ENCODE measurements at regions not wholly inside any gene's neighbourhood (a gene's known extent, or its start where the extent isn't known, plus 50 kb on each side); places are given as distances from the start of the nearest gene placed in this dataset.
"Not testable (repeated sequence)": the region's sequence is repeated elsewhere in the genome, so short reads cannot be mapped to it uniquely, and the experiment has no call there.

DNA sequence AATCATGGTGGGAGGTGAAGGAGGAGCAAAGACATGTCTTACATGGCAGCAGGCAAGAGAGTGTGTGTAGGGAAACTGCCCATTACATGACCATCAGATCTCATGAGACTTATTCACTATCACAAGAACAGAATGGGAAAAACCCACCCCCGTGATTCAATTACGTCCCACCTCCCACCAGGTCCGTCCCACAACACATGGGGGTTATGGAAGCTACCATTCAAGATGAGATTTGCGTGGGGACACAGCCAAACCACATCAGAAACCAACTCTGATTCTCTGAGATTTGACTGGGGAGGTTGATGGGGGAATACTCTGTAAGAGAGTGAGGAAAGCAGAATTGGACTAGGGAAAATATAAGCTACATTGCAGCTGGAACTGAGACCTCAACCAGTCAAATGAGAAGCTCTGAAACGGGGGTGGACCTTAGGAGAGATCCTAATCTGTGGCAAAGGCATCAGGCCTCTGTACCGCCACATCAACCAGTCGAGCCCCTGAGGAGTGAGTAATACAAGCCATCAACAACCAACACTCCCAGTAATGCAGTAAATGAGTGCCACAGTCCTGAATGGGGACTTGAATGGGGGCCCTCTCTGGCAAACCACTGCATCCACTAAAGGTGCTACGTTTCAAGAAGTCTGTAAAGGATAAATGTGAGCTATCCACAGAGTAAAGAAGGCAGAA lies 207.9 kb upstream of the GADL1 start:
- no peak for DNase-seq

DNA sequence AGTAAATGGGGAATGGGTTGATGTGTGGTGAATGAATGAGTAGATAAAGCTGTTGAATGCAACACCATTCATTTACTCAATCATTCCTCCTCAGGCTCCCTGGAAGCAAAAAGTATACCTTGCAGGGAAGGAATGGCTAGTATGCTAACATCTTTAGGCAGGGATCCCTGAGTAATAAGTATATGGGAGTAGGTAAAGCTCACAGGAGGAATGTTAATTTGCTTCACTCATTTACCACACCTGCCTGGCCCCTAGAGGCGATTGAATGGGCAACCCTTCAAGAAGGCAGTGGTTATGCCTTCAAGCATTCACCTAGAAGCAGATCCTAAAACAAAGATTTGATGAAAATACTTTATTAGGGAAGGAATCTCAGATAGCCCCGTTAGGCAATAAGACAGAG lies 208.7 kb upstream of the GADL1 start:
- no peak for DNase-seq

DNA sequence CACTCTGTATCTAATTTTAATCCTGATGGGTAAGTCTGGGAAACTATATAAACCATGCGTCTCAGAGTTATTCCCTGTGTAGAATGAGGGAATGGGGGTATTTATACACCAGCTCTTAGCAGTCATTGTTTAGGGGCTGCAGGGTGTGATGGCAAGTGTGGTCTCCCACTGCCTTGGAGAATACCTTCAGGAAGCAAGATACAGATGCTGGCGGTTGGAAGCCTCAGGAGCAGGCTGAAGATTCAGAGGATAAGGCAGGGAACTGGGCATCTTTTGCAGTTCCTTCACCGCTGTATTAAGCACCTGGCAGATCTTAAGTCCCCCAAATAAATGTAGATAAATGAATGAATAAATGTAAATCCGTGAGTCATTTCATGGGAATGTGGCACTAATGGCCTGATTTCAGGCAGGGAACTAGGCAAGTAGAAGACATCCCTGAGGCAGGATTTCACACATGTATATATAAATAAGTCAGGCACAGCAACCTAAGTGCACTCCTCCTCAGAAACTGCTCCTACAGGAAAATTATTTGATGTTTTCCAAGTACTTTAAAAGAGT lies 209.2 kb upstream of the GADL1 start:
- DNase-seq, result no peak

DNA sequence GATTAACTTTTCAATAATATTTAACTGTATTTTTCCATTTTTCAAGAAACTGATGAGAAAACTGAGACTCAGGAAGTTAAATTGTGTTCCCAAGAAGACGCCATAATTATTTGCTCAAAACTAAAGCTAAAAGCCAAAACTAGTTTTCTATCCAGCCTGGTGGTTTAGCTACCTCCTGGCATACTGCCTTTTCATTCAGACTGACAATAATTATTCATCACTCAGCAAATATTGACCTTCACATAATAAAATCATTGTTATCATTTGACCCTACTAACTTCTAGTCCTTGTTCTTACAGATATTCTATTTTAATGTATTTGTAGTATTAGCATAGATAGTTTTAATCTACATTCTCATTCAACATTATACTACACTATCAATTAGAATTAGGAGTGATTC lies 210.6 kb upstream of the GADL1 start:
- DNase-seq, result no peak

DNA sequence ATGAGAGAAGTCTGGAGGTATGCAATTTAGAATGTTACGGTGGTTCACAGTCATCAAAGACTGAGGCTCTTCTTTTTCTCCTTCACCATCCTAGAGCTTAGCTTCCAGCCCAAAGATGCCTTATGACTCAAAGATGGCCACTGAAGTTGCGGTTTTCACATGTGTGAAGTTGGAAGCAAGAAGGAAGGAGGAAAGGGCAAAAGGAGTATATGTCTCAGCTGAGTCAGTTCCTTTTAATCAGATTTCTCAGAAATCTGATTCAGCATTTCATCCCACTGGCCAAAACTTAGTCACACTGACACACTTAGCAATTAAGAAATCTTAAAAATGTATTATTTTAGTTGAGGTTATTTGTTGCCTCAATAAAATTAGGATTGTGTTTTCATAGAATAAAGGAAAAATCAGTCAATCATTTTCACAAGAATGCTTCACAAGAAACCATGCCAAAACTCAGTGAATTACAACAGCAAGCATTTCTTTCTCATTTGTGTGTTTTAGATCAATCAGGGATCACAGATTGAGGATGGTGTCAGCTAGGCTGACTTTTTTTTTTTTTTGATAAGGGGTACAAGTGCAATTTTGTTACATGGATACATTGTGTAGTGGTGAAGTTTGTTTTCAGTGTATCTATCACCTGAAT lies 211.1 kb upstream of the GADL1 start:
- DNase-seq, result no peak

DNA sequence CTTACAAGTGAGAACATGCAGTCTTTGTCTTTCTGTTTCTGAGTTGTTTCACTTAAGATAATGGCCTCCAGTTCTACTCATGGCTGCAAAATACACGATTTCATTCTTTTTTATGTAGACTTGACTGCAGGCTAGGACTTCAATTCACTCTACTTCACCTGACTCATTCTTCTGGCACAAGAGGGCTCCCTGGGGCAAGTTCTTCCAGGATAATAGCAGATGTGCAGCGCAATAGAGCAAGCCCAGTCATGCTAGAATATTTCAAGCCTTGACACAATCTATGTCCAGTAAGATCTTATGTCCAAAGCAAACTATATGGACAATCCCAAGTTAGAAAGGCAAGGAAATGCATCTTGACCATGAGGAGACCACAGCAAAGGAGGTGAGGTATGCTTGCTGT lies 211.7 kb upstream of the GADL1 start:
- no peak for DNase-seq

DNA sequence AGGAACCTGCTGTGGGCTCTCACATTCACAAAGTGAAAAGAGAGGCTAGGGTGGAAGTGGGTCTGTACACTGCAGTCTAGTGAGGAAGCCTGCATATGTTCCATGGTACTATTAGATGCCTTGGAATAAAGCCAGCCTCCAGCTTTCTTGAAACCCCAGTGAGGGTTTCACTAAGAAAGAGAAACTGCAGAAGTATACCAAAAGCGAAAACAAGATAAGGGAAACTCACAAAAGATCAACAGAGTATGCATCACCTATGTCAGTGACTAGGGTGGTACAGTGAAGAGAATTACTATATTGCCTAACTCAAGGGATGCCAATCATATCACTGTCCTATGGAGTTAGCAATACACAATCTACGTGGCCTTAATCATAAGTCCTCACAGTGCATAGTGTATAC lies 212.5 kb upstream of the GADL1 start:
- no peak for DNase-seq

DNA sequence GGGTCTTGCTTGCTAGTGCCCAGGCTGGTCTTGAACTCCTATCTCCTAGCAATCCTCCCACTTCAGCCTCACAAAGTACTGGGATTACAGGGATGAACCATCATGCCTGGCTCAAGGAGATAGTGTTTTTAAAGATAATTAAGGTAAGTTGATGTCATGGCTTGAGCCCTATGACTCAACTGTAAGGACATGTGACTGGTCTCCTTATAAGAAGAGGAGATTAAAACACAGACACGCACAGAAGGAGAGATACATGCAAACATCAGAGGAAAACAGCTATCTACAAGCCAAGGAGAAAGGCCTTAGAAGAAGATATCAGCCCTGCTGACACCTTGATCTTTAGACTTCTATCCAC lies 220.4 kb upstream of the GADL1 start:
- no peak for DNase-seq

DNA sequence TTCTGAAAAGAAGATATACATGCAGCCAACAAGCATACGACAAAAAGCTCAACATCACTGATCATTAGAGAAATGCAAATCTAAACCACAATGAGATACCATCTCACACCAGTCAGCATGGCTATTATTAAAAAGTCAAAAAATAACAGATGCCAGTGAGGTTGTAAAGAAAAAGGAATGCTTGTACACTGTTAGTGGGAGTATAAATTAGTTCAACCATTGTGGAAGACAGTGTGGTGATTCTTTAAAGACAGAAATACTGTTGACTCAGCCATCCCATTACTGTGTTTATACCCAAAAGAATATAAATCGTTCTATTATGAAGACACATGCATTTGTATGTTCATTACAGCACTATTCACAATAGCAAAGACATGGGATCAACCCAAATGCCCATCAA lies 221.1 kb upstream of the GADL1 start:
- not testable (repeated sequence) for DNase-seq

DNA sequence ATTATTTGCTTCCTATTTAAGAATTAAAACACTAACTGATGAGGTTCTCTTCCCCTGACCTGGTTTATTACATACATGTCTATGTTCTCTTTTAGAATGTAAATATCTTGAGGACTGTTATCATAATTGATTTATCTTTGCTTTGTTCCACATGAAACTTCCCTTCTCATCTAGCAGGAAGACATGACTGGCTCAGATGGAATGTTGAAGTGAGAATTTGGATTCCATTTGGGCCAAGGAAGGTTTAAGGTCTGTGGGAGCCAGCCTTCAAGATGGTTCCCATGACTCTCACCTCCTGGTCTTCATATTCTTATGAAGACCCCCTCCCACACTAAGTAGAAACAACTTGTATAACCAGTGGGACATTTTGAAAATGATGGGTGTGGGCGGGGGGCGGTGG lies 222.2 kb upstream of the GADL1 start:
- no peak for DNase-seq

DNA sequence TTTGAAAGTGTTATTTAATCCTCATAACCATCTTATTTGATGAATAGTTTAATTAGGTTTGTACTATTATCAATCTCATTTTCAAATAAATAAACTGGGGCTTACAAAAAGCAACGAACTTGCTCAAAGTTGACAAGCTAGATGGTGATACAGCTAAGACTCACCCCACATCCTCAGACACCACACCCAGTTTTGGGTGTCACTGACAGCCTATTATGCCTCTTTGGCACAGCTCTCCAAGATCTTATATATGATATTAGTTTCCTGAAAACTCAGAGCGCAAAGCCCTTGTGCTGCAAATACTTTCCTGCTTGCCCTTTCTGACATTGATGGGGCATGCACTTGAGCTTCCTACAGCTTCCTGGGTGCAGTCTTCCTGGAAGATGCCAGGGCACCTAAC lies 223.4 kb upstream of the GADL1 start:
- no peak for DNase-seq

DNA sequence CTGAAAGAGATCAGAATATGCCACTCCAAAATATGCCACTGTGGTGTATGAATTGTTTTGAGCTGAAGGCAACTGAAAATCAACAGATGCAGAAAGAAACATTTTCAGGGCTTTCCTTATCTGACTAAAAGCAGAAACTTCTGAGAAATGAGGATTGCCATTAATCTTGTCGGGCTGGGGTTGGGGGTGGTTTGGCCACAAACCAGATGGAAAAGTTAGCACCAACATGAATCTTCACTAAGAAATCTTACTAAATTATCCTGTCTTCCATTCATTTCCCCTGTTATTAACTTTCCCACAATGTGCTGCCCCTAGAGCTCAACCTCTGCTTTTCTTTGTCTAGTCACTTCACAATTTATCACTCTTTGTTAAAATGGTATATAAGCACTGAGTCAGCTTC lies 229.9 kb upstream of the GADL1 start:
- DNase-seq, result no peak

DNA sequence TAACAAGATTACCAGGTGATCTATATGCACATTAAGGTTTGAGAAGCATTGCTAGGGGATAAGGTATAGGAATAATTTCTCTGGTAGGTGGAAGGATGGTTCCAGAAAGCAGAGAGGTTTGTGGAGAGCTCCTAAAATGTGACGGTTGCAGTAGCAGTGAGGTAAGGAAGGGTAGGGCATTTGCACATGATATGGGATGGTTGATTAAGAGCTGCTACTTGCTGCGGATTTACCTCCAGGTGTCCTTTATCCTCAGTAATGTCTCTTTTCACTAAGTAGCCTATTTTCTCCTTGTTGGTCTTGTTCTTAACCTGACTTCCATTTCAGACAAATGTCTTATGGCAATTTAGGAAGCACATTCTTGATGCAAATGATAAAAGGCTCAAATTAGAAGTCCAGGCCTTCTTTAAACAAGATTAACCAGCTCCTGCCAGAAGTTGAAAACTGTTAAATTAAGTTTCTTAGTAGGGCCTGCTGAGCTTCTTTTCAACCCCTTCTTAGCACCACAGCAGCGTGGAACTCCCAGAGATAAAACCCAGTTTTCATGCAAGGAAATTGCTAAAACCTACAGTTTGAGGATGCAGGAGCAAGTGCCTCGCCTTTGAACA lies 231.1 kb upstream of the GADL1 start:
- no peak for DNase-seq

DNA sequence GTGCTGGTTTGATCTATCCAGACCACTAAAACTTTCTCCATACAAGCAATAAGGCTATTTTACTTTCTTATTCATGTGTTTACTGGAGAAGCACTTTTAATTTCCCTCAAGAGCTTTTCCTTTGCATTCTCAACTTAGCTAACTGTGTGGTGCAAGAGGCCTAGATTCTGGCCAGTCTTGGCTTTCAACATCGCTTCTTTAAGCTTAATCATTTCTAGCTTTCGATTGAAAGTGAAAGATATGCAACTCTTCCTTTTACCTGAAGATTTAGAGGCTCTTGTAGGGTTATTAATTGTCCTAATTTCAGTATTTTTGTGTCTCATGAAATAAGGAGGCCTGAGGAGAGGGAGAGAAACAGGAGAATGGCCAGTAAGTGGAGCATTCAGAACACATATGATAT lies 234.8 kb upstream of the GADL1 start:
- no peak for DNase-seq

DNA sequence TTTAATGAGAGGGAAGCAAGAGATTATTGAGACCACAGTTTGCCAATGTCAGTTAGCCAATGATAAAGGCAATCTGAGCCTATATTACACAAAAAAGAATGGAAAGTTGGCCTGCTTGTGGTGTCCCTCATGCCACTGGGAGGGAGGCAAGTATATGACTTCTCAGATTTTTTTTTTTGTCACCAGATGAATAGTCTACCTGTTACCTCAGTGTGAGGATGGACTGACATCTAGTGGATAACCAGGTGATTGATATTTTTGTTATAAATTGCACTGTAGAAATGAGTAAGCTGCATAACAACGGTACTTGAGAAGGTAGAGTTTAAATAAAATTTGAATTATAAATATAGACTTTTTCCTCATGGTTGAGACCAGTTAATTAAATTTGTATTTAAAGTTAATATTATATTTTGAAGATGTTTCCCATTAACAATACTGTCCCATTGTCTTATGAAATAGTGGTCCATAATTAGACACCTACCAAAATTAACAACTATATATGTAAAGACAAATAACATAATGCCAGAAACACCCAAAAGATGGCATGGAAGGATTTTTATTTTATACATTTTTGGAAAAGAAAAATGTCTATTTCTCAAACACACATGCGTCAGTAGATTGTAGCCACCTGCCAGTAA lies 237.8 kb upstream of the GADL1 start:
- DNase-seq, result no peak

DNA sequence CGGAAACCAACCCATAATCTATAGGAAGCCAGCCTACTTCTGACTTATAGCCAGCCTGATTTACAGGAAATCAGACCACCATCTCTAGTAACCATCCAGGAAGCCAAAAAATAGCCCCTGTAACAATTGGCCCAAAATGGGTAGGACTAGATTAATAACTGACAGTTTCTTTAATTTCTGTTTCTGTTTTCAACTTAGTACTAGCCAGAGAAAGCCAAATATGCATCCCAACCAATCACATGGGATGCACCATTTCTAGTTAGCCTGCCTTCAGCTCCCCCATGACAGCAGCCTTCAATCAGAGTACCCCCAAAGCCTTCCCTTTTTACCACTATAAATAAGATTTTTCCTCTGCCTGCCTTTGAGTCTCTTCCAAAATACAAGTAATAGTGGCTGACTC lies 239.1 kb upstream of the GADL1 start:
- no peak for DNase-seq

DNA sequence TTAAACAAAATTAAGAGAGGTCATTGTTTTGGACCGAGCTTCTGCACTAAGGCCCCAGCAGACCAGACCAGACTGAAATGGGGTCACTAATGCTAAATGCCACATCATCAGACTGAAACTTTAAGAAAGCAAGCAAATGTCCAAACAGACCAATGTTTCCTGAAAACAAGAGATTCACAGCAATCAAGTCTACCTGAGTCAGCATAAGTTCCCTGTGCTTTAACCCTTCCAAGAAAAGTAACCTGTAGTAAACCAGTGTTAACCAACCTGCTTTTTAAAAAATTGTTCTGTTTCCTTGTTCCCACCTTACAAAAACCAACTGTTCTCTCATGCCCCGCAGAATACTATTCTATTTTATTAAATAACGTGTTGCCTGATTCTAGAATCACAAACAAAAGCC lies 241.1 kb upstream of the GADL1 start:
- no peak for DNase-seq

DNA sequence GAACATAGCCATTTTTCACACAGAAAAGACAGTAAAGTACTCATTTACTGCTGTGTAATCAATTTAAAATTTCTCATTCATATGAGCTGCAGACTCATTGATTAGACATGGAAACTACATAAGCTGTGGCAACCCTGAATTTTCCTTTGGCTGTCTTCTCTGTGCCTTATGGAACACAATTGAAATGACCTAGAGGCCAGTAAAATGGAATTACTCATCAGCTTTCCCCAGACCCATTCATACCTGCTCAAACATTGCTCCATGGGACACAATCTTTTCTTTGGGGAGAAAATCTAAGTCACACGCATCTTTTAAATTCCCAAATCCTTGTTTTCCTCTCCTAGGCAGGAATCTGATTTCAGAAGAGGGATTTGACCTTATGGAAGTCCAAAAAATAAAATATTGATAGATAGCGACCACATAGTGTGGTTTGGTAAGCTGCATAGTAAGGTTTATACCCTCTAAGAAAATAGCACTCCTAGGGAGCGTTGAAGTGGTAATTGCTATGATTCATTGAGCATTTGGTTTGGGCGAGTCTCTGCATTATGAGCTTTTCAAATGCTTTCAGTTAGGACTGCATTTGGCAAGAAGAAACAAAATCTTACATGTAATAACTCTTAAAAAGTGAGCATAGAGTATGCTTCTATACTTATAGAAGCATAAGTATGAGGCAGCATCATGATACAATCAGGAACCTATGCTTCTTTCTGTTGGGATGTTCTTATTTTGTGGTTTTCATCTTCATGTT lies 243.4 kb upstream of the GADL1 start:
- no peak for DNase-seq

DNA sequence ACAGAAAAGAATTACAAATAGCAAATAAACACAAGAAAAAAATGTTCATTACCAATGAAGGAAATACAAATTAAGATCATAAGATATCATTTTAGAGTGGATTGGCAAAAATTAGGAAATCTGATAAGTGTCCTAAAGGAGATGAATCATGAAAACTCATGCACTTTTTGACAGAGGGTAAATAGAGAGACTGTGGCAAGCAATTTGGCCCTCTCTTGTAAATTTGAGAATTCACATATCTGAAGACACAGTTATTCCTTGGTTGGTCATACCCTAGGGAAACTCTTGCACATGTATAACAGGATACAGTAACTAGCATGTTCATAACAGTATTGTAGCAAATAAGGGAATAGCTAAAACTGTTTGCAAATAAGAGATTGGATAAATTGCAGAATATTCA lies 246.0 kb upstream of the GADL1 start:
- DNase-seq, result no peak

DNA sequence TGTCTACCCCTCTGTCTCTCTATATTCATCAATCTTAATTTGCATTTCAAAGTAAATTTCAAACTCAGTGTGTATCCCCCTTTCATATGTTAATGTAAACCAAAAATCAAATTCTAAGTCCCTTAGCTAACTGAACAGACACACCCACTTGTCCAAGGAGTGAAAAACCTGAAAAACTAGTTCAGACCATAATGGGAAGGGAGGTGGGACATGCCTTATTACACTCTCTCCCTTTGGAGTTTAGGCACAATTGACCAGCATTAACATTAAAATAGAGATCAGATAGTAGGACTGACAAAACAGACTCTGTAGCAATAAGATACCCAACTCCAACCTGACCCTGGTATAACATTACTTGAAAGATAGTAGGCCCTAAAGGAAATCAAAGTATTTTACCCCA lies 247.7 kb upstream of the GADL1 start:
- no peak for DNase-seq

DNA sequence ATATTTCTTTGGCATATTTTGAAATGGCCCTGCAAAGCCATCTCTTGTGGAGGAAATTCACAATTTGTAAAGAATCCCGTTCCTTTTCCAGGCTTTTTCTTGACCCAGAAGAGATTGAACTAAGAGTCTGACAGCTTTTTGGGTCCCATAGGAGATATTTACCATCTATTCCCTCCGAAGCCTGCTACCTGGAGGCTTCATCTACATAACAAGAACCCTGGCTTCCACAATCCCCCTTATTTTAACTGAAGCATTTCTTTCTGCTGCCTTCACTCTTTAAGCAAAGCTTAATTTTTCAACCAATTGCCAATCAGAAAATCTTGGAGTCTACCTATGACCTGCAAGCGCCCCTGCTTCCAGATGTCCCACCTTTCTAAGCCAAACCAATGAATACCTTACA lies 248.1 kb upstream of the GADL1 start:
- no peak for DNase-seq

DNA sequence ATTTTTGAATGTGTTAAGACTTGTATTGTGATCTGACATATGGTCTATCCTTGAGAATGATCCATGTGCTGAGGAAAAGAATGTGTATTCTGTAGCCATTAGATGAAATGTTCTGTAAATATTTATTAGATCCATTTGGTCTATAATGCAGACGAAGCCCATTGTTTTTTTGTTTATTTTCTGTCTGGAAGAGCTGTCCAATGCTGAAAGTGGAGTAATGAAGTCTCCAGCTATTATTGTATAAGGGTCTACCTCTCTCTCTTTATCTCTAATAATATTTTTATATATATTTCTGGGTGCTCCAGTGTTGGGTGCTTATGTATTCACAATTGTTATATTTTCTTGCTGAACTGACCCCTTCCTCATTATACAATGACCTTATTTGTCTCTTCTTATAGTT lies 250.6 kb upstream of the GADL1 start:
- no peak for DNase-seq

DNA sequence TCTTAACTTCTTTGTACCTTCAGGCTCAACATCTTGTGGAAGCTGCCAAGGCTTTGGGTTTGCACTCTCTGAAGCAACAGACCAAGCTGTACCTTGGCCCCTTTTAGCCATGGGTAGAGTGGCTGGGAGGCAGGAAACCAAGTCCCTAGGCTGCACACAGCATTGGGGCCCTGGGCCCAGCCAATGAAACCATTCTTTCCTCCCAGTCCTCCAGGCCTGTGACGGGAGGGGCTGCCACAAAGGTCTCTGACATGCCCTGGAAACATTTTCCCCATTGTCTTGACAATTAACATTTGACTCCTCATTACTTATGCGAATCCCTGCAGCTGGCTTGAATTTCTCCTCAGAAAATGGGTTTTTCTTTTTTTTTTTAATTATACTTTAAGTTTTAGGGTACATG lies 253.1 kb upstream of the GADL1 start:
- no peak for DNase-seq
